ENCODE measurements at regions not wholly inside any gene's neighbourhood (a gene's known extent, or its start where the extent isn't known, plus 50 kb on each side); places are given as distances from the start of the nearest gene placed in this dataset.

- TF ChIP-seq POLR2A (IDR thresholded peaks at IDR 0.05; ENCODE audit: low read depth) (no peak), CTCF (IDR thresholded peaks at IDR 0.05) (no peak)
Measured at GRCh38 chr6:53441035-53441493, 92.3 kb upstream of the ELOVL5 start.

All from esophagus muscularis mucosa (tissue), 3 donors.